ENCODE measurements at regions not wholly inside any gene's neighbourhood (a gene's known extent, or its start where the extent isn't known, plus 50 kb on each side); places are given as distances from the start of the nearest gene placed in this dataset.

- DNase-seq (ENCODE audit: low read depth), result no peak
These were observed 265.1 kb downstream of the HTR7 start for GRCh38 chr10:90592638-90593302.

- no peak for DNase-seq (ENCODE audit: low read depth)
These were observed 259.3 kb downstream of the HTR7 start for GRCh38 chr10:90598513-90598912.

- no peak for DNase-seq (ENCODE audit: low read depth)
These were observed 254.8 kb downstream of the HTR7 start for GRCh38 chr10:90602862-90603610.

GRCh38 chr10:90604636-90605035 is 253.2 kb downstream of the HTR7 start:
- DNase-seq (ENCODE audit: low read depth), result no peak

- no peak for DNase-seq (ENCODE audit: low read depth)
These were observed 252.3 kb downstream of the HTR7 start for GRCh38 chr10:90605506-90605905.

GRCh38 chr10:90612276-90612675 is 245.6 kb downstream of the HTR7 start:
- DNase-seq (ENCODE audit: low read depth), result no peak

- no peak for DNase-seq (ENCODE audit: low read depth)
These were observed 243.2 kb downstream of the HTR7 start for GRCh38 chr10:90614631-90615030.

- no peak for DNase-seq (ENCODE audit: low read depth)
These were observed 236.3 kb downstream of the HTR7 start for GRCh38 chr10:90621577-90621976.

GRCh38 chr10:90635111-90635765 is 222.6 kb downstream of the HTR7 start:
- no peak for DNase-seq (ENCODE audit: low read depth)

- DNase-seq (ENCODE audit: low read depth), result no peak
These were observed 217.1 kb downstream of the HTR7 start for GRCh38 chr10:90640756-90641155.

- DNase-seq (ENCODE audit: low read depth), result no peak
These were observed 216.1 kb downstream of the HTR7 start for GRCh38 chr10:90641731-90642130.

GRCh38 chr10:90642136-90642535 is 215.7 kb downstream of the HTR7 start:
- DNase-seq (ENCODE audit: low read depth), result no peak

- no peak for DNase-seq (ENCODE audit: low read depth)
These were observed 215.2 kb downstream of the HTR7 start for GRCh38 chr10:90642650-90643049.

- no peak for DNase-seq (ENCODE audit: low read depth)
These were observed 213.7 kb downstream of the HTR7 start for GRCh38 chr10:90644165-90644564.

GRCh38 chr10:90650858-90651257 is 207.0 kb downstream of the HTR7 start:
- DNase-seq (ENCODE audit: low read depth), result no peak

GRCh38 chr10:90652519-90652918 is 205.3 kb downstream of the HTR7 start:
- no peak for DNase-seq (ENCODE audit: low read depth)

- DNase-seq (ENCODE audit: low read depth), result no peak
These were observed 199.0 kb downstream of the HTR7 start for GRCh38 chr10:90658791-90659190.

GRCh38 chr10:90665905-90666662 is 191.8 kb downstream of the HTR7 start:
- DNase-seq (ENCODE audit: low read depth), result no peak

GRCh38 chr10:90674461-90674860 is 183.4 kb downstream of the HTR7 start:
- DNase-seq (ENCODE audit: low read depth), result no peak

GRCh38 chr10:90674928-90675327 is 182.9 kb downstream of the HTR7 start:
- DNase-seq (ENCODE audit: low read depth), result peak; percentile 30

- DNase-seq (ENCODE audit: low read depth), result no peak
These were observed 182.2 kb downstream of the HTR7 start for GRCh38 chr10:90675621-90676020.

Data from HS-27A (cell line).